HG02763 (cell line): ENCODE measurements at regions not wholly inside any gene's neighbourhood (a gene's known extent, or its start where the extent isn't known, plus 50 kb on each side); places are given as distances from the start of the nearest gene placed in this dataset.
"Not testable (repeated sequence)": the region's sequence is repeated elsewhere in the genome, so short reads cannot be mapped to it uniquely, and the experiment has no call there.

Experiments used
- ATAC-seq: cut with Tn5 transposase; IDR thresholded peaks from one replicate; pipeline ENCODE4 v1.9.1; 2021; ENCODE audit warnings: mild to moderate bottlenecking, moderate library complexity; ENCODE audit not compliant: unreplicated experiment

- ATAC-seq, result no peak
Observed at GRCh38 chr12:72839696-72840095, 567.5 kb downstream of the TRHDE start.

- ATAC-seq, result no peak
Observed at GRCh38 chr12:72863671-72864070, 591.5 kb downstream of the TRHDE start.

GRCh38 chr12:72865921-72866320, 593.8 kb downstream of the TRHDE start:
- no peak for ATAC-seq

DNA sequence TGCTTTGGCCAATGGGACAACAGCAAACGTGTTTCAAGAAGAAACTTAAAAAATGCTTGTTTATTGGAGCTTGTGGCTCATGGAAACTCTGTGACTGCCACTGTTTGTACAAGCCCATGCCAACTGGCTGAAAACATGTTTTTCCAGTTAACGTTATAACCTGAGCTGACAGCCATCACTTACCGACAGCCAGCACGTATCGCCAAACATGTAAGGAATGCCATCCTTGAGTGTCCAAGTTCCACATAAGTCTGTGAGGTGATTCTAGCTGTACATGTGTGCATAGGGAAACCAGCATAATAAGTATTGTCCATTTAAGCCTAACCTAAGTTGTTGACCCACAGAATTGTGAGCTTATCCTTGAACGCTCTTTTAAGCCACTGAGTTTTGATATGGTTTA, 596.9 kb downstream of the TRHDE start:
- ATAC-seq, result no peak

DNA sequence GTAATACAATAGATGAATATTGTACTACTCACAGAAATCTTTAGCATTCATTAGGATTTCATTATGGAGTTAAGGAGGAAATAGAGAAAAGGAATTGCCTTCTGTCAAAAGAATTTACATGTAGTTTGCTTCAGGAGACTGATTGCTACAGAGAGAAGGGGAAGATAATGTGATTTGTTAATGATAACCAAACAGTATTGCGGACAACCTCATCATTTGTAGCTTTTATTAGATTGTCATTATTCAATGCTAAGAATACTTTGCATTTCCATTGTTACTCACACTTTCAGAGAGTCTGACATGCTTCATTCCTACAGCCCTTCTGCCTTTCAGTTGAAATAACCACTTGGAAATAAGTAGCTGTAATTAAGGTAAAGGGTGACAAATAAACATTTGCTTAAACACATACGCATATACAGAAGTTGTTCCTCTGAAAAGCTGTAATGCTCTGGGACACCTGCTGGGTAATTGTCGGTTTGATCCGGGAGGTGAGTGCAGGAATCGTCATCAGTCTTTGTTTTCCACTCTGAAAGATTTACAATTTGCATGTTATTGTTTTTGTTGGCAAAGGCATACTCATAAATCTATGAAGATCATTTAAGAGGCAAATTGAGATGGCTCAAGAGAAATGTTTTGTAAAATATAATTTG, 600.2 kb downstream of the TRHDE start:
- ATAC-seq, result no peak

GRCh38 chr12:72872996-72873395, 600.8 kb downstream of the TRHDE start:
- no peak for ATAC-seq

- no peak for ATAC-seq
Observed at GRCh38 chr12:72876092-72876491, 603.9 kb downstream of the TRHDE start.

- ATAC-seq, result no peak
Observed at GRCh38 chr12:72888693-72889092, 616.5 kb downstream of the TRHDE start.

DNA sequence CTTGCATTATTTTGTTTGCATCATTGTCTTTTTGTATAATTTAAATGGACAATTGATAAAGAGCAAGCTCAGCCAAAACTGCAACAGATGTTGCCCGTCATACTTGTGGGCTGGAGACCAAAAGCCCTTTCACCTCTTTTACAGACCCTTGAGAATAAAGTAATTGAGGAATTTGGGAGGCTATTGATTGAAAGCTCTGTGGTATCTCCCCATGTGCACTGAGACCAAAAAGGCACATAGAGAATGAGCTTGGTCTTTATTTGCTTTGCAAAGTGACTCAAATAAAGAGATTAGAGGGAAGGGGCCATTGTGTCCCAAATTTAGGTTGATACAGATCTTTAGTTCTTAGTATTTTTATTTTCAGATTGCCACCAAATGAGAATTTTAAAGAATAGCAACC, 617.6 kb downstream of the TRHDE start:
- no peak for ATAC-seq

GRCh38 chr12:72901685-72902084, 629.5 kb downstream of the TRHDE start:
- ATAC-seq, result no peak

DNA sequence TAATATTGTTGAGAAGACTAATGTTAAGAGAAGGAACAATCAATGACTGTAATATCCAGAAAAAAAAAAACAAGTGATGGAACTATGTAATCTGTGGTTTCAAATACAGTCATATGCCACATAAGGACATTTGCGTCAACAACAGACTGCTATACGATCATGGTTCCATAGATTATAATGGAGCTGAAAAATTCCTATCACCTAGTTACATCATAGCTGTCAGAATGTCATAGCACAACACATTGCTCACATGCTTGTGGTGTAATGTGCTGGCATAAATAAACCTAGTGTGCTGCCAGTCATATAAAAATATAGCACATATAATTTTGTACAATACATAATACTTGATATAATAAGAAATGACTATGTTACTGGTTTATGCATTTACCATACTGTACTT, 653.5 kb downstream of the TRHDE start:
- no peak for ATAC-seq

DNA sequence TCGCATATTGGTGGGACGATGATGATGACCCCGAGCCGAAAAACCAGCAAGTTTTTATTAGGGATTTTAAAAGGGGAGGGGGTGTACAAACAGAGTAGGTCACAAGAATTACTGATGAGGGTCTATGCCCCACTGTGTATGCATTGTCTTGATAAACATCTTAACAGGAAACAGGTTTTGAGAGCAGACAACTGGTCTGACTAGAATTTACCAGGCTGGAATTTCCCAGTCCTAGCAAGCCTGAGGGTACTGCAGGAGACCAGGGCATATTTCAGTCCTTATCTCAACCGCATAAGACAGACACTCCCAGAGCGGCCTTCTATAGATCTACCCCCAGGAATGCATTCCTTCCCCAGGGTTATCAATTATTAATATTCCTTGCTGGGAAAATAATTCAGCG, 659.7 kb downstream of the TRHDE start:
- not testable (repeated sequence) for ATAC-seq

- no peak for ATAC-seq
Observed at GRCh38 chr12:72937486-72937885, 665.3 kb downstream of the TRHDE start.

- ATAC-seq, result no peak
Observed at GRCh38 chr12:72957454-72957853, 685.3 kb downstream of the TRHDE start.

GRCh38 chr12:72966684-72967083, 694.5 kb downstream of the TRHDE start:
- ATAC-seq, result no peak

- no peak for ATAC-seq
Observed at GRCh38 chr12:72974954-72975555, 702.9 kb downstream of the TRHDE start.

DNA sequence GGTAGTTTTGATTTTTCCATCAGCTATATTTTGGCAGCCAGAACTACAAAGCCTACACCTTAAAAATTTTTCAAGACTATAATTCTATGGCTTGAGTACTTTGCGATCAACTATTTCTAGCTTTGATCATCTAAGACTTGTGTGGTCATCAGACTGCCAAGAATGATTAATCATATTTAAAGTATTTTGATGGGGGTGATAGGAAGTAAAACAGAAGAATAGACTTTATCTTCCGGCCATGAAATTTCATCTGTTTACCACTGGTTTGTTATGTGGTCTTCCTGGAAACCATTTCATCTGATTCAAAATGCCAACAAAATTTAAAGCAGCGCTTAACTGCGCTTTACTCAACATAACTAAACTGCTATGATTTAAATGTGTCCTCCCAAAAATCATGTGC, 706.8 kb downstream of the TRHDE start:
- ATAC-seq, result no peak

DNA sequence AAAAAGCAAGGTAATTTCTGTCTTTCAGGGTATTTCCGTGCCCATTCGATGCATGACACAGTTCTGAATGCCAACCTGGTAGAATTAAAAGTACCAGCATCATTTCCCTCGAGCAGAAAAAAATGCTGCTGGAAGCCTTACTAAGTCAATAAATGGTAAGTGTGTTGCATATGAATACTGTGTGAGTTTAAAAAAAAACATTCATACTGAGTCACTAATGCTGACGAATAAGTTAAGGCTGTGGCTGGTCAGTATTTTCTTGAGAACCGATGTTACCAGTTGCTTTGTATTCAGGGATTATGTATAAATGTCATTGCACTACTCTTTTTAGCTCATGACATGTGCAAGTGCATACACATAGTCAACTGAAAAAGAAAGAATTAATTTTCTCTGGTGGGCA, 710.2 kb downstream of the TRHDE start:
- no peak for ATAC-seq

DNA sequence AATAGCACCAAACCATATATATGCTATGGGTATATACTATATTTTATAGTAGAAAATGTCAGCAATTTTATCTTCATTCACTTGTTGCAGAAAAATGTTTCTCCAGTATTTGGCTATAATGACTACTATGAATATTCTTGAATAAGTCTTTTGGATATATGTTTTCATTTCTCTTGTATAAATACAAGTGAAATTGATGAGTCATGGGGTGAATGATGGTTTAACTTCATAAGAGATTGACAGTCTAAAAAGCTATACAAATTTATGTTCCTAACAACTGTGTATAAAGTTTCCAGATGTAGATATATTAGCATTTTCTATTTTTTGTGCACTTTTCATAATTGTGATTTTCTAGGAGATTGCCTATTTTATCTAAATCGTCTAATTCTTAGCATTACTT, 714.8 kb downstream of the TRHDE start:
- no peak for ATAC-seq

- no peak for ATAC-seq
Observed at GRCh38 chr12:72989458-72989947, 717.3 kb downstream of the TRHDE start.

DNA sequence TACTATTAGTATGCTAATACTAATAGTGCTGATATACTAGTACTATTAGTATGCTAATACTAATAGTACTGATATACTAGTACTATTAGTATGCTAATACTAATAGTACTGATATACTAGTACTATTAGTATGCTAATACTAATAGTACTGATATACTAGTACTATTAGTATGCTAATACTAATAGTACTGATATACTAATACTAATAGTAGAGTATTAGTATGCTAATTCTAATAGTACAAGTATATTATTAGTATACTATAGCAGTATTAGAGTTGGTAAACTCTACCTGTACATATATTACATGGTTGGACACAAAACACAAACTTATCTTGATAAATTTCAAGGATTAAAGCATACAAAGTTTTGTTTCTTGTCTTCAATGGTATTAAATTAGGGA, 722.9 kb downstream of the TRHDE start:
- ATAC-seq, result not testable (repeated sequence)

- no peak for ATAC-seq
Observed at GRCh38 chr12:72995616-72996015, 723.4 kb downstream of the TRHDE start.

DNA sequence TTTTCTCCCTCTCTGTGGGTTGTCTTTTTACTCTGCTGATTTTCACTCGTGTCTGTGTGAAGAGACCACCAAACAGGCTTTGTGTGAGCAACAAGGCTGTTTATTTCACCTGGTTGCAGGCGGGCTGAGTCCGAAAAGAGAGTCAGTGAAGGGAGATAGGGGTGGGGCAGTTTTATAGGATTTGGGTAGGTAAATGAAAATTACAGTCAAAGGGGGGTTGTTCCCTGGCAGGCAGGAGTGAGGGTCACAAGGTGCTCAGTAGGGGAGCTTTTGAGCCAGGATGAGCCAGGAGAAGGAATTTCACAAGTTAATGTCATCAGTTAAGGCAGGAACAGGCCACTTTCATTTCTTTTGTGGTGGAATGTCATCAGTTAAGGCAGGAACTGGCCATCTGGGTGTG, 729.6 kb downstream of the TRHDE start:
- not testable (repeated sequence) for ATAC-seq
